Right atrium auricular region (tissue), 2 donors: ENCODE measurements at regions not wholly inside any gene's neighbourhood (a gene's known extent, or its start where the extent isn't known, plus 50 kb on each side); places are given as distances from the start of the nearest gene placed in this dataset.

Experiments
- DNase-seq: peaks from one replicate; pipeline ENCODE4 v3.0.0-alpha.2; 2019; ENCODE audit warnings: low spot score
- H3K27ac ChIP-seq, 2 donors: fragments of 200-600 bp; sonication (generic); 1 replicate in 1 of 2; 2 replicates in 1 of 2; pipeline ENCODE4 v1.5.1; 2016 to 2019
- H3K27me3 ChIP-seq, 2 donors: fragments of 200-600 bp; sonication (generic); one replicate each; pipeline versions ENCODE4 v1.5.1 to v1.6.0; 2017 to 2019
- H3K36me3 ChIP-seq: fragments of 200-600 bp; sonication (generic); one replicate; pipeline ENCODE4 v1.5.1; 2016
- H3K4me1 ChIP-seq, 2 donors: fragments of 200-600 bp; sonication (generic); one replicate each; pipeline versions ENCODE4 v1.5.1 to v1.6.0; 2017 to 2019
- H3K4me3 ChIP-seq, 2 donors: fragments of 200-600 bp; sonication (generic); 1 replicate in 1 of 2; 2 replicates in 1 of 2; pipeline ENCODE4 v1.5.1; 2017 to 2019; ENCODE audit warnings: mild to moderate bottlenecking in 1 of 2, moderate library complexity in 1 of 2
- H3K9me3 ChIP-seq, 2 donors: fragments of 200-600 bp; sonication (generic); one replicate each; pipeline ENCODE4 v1.5.1; 2019
- TF ChIP-seq, protein P1 (sequence below), 2 donors: fragments of 200-600 bp; sonication (generic); IDR thresholded peaks; one replicate each; pipeline ENCODE4 v1.5.1; 2019; ENCODE audit warnings: antibody characterized with exemption in 2 of 2

DNA sequence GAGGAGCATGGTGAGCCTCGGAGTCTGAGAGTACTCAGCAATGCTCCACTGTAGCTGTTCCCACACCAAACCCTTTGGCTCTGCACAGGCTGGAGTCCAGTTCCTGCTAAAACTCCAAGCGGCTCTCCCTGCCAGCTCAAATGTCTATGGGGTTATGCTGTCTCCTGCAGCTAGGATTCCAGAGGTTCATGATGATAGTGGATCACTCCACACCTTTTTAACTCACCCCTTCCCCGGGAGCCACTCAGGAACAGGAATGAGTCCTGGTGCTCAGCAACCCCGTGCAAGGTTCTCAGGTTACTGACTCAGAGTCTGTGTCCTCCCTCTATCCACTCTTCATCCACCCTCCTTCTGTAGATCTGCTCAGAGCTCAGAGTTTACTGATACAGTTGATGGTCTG lies 410.0 kb downstream of the CDH19 start:
- H3K9me3 ChIP-seq, result no peaks in the 10 kb centered on the region
- no peak overlapping the region for H3K4me3 ChIP-seq
- H3K36me3 ChIP-seq, result no peaks in the 10 kb centered on the region
- no peaks in the 10 kb centered on the region for H3K27me3 ChIP-seq
- DNase-seq, result no peak
- no peak overlapping the region for H3K27ac ChIP-seq
- no peaks in the 10 kb centered on the region for H3K4me1 ChIP-seq
- TF ChIP-seq, protein P1, sequence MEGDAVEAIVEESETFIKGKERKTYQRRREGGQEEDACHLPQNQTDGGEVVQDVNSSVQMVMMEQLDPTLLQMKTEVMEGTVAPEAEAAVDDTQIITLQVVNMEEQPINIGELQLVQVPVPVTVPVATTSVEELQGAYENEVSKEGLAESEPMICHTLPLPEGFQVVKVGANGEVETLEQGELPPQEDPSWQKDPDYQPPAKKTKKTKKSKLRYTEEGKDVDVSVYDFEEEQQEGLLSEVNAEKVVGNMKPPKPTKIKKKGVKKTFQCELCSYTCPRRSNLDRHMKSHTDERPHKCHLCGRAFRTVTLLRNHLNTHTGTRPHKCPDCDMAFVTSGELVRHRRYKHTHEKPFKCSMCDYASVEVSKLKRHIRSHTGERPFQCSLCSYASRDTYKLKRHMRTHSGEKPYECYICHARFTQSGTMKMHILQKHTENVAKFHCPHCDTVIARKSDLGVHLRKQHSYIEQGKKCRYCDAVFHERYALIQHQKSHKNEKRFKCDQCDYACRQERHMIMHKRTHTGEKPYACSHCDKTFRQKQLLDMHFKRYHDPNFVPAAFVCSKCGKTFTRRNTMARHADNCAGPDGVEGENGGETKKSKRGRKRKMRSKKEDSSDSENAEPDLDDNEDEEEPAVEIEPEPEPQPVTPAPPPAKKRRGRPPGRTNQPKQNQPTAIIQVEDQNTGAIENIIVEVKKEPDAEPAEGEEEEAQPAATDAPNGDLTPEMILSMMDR (IDR thresholded peaks at IDR 0.05), result no peak

DNA sequence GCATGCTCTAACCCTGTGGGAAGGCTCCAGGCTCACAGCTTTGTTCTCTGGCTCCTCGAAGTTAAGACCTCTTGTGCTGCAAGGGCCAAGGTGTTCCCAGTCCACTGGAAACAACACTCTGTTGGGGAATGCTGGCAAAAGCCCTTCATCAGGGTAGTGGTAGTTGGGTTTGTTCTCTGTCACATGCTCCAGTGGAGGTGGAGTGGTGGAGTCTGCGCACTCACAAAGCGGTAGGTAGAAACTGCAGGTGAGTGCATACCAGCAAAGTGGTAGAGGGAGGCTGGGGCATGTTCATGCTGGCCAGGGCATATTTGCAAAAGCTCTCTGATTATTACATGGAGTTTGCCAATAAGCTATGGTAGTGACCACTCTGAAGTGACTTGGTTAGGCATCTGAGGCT lies 410.5 kb downstream of the CDH19 start:
- TF ChIP-seq, protein P1 (IDR thresholded peaks at IDR 0.05), result no peak
- H3K4me3 ChIP-seq, result no peak overlapping the region
- no peaks in the 10 kb centered on the region for H3K36me3 ChIP-seq
- H3K9me3 ChIP-seq, result no peaks in the 10 kb centered on the region
- no peaks in the 10 kb centered on the region for H3K27me3 ChIP-seq
- no peak overlapping the region for H3K27ac ChIP-seq
- no peaks in the 10 kb centered on the region for H3K4me1 ChIP-seq
- no peak for DNase-seq

DNA sequence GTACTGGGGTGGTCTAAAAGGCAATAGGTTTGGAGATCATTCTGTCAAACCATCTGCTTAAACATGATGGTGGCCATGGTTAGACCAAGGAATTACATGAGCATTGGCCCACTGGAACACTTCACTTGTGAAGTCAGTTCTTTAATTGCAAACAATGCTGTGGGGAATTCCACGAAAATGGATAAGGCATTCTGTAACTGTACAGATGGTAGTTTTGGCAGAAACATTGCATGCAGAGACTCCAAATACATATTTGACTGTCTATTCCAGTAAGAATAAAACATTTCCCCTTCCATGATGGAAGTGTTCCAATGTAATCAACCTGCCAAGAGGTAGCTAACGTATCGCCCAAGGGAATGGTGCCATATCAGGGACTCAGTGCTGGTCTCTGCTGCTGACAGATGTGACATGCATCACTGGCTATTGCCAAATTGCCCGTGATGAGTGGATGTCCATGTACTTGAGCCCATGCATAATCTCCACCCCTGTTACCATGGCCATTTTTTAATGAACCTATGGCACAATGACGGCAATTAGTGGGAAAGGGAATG lies 417.9 kb downstream of the CDH7 start:
- TF ChIP-seq, protein P1 (IDR thresholded peaks at IDR 0.05), result no peak
- no peaks in the 10 kb centered on the region for H3K9me3 ChIP-seq
- no peaks in the 10 kb centered on the region for H3K27me3 ChIP-seq
- no peaks in the 10 kb centered on the region for H3K36me3 ChIP-seq
- no peak for DNase-seq
- H3K27ac ChIP-seq, result no peak overlapping the region
- H3K4me3 ChIP-seq, result no peak overlapping the region
- H3K4me1 ChIP-seq, result no peaks in the 10 kb centered on the region

DNA sequence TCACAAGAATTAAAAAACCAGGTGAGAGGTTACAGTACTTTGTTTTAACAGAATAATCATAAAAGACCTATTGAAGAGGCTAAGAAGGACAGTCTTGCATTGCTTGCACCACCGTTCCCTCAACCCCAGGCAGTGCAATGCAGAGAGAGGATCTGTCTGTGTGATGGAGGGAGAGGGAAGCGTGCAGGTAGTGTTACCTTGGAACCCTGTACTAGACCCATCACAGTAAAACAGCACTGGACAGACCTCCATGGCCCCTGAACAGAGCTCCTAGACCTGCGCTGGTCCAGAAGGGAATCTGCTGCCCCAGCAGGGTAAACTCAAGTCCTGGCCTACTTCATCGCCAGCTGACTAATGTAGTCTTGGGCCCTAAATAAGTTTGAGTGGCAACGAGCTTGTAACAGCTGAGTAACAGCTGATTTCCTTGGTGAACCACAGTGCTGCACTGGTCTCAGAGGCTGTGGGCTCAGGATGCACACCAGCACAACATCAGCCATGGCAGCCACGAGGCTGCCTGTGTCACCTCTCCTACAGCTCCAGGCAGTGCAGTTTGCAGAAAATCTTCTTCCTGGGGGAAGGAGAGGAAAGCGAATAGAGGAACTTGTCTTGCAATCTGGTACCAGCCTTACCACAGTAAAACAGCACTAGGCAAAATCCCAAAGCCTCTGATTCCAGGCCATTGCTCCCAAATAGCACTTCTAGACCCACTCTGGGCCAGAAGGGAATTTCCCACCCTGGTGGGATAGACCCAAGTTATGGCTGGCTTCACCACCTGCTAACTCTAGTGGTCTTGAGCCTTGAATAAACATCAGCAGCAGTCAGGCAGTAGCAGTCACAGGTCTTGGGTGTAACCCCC lies 417.2 kb downstream of the CDH7 start:
- DNase-seq, result no peak
- TF ChIP-seq, protein P1 (IDR thresholded peaks at IDR 0.05), result no peak
- Histone ChIP-seq H3K4me1 (no peaks in the 10 kb centered on the region), H3K36me3 (no peaks in the 10 kb centered on the region), H3K4me3 (no peak overlapping the region), H3K9me3 (no peaks in the 10 kb centered on the region), H3K27me3 (no peaks in the 10 kb centered on the region), H3K27ac (no peak overlapping the region)

DNA sequence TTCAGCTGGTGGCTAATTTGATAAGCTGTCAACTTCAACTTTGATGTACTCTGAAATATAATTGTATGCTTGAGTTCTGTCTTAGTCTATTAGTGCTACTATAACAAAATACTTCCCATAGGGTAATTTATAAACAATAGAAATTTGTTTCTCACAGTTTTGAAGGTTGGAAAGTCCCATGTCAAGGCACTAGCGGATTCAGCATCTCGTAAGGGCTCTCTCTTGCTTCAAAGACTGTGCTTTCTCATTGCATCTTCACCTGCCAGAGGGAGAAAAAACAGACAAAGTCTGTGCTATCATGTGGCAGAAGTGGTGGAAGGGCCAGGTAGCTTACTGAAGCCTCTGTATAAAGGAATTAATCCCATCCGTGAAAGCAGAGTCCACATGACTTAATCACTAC lies 409.2 kb downstream of the CDH7 start:
- TF ChIP-seq, protein P1 (IDR thresholded peaks at IDR 0.05), result no peak

More for the DNA sequence above, 409.2 kb downstream of the CDH7 start:
- no peak for DNase-seq
- H3K27ac ChIP-seq, result no peak overlapping the region
- no peak overlapping the region for H3K4me3 ChIP-seq
- H3K4me1 ChIP-seq, result no peaks in the 10 kb centered on the region
- no peaks in the 10 kb centered on the region for H3K36me3 ChIP-seq
- no peaks in the 10 kb centered on the region for H3K27me3 ChIP-seq
- H3K9me3 ChIP-seq, result no peaks in the 10 kb centered on the region
